AG08396 (cell line): ENCODE measurements at regions not wholly inside any gene's neighbourhood (a gene's known extent, or its start where the extent isn't known, plus 50 kb on each side); places are given as distances from the start of the nearest gene placed in this dataset.
"Not testable (repeated sequence)": the region's sequence is repeated elsewhere in the genome, so short reads cannot be mapped to it uniquely, and the experiment has no call there.

Source experiments
- DNase-seq: peaks from one replicate; pipeline ENCODE4 v3.0.0; 2012; ENCODE audit warnings: low spot score, mixed read lengths

DNA sequence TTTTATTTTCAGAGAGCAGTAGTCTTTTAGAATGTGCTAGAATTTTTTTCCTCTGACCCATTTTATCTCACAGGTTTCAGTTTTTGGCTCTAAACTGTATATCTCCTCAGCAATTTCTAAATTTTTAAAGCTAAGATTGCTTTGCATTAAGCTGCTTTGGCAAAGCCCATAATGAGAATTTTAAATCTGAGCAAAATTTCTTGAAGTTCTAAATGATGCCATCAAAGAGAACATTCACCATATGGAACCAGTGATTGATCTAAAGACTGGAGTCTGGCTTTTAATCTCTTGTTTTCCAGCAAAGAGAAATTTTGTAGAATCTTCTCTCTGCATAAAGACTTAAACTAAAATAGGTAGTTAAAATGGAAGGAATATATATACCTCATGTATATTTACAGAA is 313.6 kb downstream of the TBC1D32 start:
- no peak for DNase-seq

DNA sequence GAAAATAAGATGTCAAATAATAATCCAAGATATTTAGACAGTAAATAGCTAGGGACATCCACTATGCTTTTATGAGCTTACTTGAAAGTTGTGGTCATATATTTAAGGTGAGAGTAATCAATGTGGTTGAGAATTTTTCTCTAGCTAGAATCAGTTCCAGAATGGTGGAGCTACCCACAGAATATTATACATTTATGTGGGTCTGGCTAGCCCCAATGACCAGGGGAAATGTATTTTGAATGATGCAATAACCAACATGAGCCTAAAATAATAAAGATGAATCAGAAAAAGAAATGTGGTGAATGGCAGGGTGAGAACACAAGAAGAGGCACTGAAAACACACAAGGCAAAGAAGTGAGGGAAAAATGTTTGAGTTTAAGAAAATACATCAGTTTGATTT is 325.7 kb downstream of the TBC1D32 start:
- DNase-seq: no peak

- no peak for DNase-seq
Observed at GRCh38 chr6:121006024-121006423, 328.3 kb downstream of the TBC1D32 start.

DNA sequence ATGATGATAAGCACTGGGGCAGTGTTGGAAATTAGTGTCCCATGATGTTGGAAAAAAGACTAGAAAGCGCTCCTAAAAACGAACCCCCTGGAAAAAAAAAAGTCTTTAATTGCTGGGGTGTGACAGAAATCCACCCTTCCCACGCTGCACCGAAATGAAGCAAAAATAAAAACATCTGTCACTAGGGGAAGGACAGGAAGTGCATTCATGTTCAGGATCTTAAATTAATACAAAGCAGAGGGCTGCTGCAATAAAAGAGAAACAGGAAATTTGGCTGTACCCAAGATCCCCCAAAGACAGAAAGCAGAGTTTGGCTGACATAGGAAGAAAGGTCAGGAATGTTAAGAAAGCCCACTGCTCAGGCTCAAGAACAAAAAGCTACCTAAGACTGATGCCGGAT is 333.9 kb downstream of the TBC1D32 start:
- DNase-seq: no peak

- no peak for DNase-seq
Observed at GRCh38 chr6:120996340-120996739, 337.9 kb downstream of the TBC1D32 start.

DNA sequence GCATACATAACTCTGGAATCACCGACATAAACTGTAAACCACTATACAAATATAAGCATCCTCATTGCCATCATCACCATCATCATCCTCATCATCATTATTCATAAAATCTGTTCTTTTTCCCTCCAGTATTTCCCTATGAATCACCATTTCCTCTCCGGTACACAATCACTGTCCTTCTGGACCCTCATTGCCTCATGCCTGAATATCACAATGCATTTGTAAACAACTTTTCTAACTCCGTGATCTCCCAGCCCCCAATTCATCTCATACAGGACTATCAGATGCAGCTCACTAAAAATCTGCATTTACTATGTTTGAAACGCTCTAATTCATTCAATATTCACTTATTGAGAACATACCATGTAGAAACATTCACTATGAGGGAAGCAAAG is 339.7 kb downstream of the TBC1D32 start:
- no peak for DNase-seq

GRCh38 chr6:120993929-120994572 is 340.2 kb downstream of the TBC1D32 start:
- DNase-seq: no peak

DNA sequence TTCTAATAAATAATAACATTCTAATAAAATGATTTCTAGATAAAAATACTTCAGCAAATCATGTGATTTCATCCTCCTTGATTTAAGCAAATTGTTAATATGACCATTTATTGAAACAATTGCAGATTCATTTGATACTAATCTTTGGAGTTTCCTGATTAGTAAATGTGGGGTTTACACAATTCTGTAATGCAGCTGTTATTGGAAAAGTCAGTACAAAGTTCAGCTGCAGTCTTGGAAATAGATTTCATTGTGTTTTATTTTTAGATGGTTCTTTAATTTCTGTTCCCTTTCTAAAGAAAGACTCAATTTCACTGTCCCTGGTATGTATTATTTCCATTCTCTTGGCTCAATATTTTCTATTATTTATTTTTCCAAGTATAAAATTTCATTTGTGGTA is 342.0 kb downstream of the TBC1D32 start:
- no peak for DNase-seq

- DNase-seq: no peak
Observed at GRCh38 chr6:120990866-120991265, 343.4 kb downstream of the TBC1D32 start.

DNA sequence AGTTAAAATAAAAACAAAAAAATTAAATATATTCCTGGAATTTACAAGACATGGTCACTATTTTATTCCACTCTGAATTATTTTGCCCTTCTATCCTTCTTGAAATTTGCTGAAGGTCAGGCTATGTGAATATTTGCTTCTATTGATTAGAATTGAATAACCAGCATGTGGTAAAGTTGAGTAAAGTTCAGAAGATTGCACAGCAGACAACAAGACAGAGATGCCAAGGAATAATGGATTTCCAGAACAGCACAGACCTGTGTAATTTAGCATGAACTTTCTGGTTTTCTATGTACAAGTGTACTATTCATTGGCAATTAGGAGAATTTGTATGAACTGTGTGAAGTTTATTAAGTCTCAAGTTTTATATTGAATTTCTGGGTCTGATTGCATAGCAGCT is 352.4 kb downstream of the TBC1D32 start:
- DNase-seq: no peak

GRCh38 chr6:120966321-120966720 is 368.0 kb downstream of the TBC1D32 start:
- no peak for DNase-seq

DNA sequence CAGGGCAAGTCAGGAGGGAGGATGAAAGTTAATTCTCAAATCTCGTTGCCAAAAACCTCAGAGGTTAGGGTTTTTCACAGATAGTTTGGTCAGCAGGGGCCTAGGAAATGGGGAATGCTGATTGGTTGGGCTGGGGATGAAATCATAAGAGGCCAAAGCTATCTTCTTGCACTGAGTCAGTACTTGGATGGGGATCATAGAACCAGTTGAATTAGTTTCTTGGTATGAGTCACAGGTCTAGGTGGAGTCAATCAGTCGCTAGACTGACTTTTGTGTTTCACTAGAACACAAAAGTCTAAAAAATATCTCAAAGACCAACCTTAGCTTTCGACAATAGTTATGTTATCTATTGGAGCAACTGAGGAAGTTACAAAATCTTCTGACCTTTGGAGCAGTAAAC is 368.5 kb downstream of the TBC1D32 start:
- no peak for DNase-seq

DNA sequence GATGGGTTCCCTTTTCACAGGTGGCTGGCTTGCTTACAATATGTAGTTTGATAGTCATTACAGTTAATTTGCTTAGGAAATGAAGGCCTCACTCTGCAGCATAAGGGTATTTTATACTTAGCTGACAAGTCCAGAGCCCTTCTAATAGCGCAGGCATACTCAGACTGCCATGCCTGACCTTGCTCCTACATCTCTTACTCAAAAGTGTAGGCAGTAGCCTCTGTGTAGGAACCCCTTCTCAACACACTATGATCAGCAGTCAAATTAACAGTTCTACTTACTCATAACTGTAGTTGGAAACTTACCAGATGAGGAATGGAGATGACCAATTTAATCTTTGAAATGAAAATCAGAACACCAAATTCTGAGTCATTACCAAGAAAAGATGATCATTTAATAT is 373.5 kb downstream of the TBC1D32 start:
- DNase-seq: no peak

DNA sequence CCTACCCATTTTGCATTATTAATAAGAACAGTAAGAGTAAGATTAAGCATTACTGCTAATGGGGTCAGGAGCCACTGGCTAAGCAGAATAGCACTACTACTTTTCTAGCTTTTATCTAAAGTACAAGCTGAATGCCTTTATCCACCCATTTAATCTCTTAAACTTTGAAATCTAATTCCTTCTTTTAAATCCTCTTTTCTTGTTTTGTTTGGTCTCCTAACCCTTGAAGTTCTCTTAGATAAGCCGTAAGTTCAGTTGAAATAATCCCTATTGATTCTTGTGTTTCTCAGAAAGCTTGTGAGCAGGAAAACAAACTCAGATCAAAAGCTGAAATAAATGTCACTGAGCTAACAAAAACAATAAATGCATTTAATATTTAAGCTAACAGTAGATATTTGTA is 380.2 kb downstream of the TBC1D32 start:
- no peak for DNase-seq

DNA sequence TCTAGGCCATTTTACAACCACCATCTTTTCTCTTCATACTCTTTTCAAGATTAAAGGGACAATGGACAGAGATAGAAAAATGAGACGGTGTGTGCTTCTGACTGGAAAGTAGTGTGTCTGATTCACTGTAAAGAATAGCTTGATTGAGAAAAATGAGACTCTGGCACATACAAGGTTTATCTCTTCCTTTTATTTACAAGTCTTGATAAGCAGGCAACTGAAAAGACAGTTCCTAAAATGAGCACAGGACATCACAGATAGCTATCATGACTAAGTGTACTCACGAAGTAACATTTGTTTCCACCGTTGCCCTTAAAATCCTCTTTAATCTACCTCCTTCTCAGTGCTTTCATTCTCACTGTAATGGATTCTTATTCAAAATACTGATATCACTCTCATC is 383.0 kb downstream of the TBC1D32 start:
- no peak for DNase-seq

DNA sequence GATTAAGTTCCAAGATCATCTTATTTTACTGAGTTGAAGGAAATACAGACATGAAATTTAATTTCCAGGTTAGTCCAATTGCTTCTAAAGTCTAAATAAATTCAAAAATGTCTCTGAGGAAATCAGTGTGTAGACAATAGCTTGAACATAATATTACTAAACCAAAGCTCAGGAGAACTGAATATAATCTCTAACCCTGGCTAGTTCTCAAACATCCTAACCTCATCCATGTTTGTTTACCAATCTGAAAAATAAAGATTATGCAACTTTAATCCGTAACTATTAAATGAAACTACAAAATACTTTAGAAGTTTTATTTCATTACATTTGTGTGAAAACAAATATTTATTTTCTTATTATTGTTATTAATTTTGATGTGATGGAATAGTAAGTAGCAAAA is 387.2 kb downstream of the TBC1D32 start:
- DNase-seq: no peak

GRCh38 chr6:120945905-120946594 is 388.2 kb downstream of the TBC1D32 start:
- no peak for DNase-seq

DNA sequence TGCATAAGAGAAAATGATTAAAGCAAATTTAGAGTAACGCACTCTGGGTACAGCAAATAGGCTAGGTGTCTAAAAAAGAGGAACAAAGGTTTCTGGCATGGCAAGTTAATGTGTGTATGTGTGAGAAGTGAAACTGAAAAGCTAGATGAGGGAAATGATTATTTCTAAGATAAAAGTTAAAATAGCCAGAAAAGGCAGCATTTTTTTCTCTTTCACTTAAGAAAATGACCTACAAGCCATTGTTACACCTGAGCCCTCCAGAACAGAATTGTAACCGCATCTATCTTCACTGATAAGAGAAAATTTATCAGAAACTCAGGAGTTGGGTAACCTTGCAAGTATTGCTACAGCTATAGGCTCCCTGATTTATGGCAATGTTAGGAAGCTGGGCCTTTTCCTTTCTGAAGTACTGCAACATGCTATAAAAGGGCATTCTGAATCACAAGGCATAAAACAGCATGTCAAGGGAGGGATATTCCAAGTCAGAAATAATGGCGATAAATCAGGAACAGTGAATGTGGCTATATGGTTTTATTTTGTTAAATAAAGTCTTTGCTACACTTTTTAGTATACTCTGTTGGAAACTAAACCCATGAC is 395.3 kb downstream of the TBC1D32 start:
- no peak for DNase-seq

DNA sequence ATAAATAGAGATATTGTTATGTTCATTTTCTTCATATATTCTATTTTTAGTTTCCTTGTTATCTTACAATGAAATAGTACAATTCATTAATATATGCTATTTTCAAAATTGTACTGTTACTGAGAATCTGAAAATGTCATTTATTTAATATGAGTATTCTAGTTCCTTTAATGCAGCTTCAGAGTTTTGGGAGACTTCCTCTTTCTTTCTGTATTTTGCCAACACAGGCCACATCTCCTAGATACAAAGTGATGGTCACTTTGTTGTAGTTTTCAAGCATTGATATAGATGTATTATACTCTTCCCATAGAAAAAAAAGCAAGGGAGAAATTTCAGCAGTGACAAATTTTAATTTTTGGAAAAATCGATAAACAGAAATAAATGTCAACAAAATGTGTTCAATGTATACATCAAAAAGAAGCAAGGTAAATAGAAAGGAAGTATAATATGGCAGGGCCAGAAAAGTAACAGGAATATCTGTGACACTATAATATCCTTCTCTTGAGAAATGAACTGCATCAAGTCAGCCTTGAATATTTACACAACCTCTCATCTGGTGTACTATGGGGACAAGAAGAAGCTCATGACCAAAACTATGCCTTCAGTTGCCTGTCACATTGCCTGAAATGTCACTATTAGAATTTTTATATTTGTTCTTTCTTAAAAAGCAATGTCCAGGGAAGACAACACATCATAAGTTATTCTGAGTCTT is 396.0 kb downstream of the TBC1D32 start:
- no peak for DNase-seq

- no peak for DNase-seq
Observed at GRCh38 chr6:120935908-120936307, 398.4 kb downstream of the TBC1D32 start.

DNA sequence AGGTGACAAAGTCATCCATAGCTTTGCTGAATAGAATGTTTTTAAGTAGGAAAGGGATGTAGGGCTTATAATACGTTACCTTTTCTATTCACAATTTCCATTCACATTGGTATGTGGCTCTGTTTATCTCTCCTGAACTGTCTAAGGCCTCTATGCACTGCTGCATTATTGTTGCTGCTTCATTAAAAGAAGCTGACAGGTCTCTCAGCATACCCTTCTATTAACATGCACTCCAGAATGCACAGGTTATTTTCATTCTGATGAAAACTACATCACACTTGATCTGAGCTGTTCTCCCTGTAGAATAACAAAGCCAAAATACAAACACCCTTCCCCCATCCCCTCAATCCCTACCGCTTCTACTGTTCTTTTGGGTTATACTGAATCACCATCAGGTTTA is 399.3 kb downstream of the TBC1D32 start:
- DNase-seq: no peak

DNA sequence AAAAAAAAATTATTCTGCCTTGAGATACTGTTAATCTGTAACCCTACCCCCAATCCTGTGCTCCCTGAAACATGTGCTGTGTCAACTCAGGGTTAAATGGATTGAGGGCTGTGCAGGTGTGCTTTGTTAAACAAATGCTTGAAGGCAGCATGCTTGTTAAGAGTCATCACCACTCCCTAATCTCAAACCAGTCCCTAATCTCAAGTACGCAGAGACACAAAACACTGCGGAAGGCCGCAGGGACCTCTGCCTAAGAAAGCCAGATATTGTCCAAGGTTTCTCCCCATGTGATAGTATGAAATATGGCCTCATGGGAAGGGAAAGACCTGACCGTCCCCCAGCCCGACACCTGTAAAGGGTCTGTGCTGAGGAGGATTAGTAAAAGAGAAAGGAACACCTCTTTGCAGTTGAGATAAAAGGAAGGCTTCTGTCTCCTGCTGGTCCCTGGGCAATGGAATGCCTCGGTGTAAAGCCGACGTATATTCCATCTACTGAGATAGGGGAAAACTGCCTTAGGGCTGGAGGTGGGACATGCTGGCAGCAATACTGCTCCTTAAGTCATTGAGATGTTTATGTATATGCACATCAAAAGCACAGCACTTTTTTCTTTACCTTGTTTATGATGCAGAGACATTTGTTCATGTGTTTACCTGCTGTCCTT is 402.6 kb downstream of the TBC1D32 start:
- not testable (repeated sequence) for DNase-seq
